ENCODE measurements at regions not wholly inside any gene's neighbourhood (a gene's known extent, or its start where the extent isn't known, plus 50 kb on each side); places are given as distances from the start of the nearest gene placed in this dataset.

DNA sequence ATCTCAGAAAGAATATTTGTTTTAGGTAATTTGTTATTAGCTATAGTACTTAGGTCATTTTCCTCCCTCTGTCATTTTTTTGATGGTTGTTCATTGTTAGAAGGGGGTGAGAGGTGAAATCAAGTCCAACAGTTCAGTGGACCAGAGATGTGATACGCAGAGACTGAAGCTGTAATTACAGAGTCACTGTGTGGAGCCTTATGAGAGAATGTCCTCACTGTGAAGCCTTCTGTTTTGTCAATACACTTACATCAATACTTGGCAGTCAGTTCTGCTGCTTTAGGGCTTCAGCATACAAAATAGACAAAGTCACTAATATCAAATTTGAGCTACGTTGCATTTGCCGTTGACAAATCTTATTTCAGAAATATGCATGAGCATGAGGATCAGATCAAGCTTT, 692.5 kb downstream of the C4orf33 start:
- H3K4me3 ChIP-seq (ENCODE audit: low read depth, low read length), result no peak overlapping the region
- TF ChIP-seq MAX (IDR thresholded peaks at IDR 0.05; ENCODE audit: low read depth, low read length) (no peak), MYC (IDR thresholded peaks at IDR 0.05; ENCODE audit: low read depth, low read length) (no peak), POLR2A (IDR thresholded peaks at IDR 0.05; ENCODE audit: extremely low read depth, insufficient read length) (no peak)
- TF ChIP-seq, protein P1, sequence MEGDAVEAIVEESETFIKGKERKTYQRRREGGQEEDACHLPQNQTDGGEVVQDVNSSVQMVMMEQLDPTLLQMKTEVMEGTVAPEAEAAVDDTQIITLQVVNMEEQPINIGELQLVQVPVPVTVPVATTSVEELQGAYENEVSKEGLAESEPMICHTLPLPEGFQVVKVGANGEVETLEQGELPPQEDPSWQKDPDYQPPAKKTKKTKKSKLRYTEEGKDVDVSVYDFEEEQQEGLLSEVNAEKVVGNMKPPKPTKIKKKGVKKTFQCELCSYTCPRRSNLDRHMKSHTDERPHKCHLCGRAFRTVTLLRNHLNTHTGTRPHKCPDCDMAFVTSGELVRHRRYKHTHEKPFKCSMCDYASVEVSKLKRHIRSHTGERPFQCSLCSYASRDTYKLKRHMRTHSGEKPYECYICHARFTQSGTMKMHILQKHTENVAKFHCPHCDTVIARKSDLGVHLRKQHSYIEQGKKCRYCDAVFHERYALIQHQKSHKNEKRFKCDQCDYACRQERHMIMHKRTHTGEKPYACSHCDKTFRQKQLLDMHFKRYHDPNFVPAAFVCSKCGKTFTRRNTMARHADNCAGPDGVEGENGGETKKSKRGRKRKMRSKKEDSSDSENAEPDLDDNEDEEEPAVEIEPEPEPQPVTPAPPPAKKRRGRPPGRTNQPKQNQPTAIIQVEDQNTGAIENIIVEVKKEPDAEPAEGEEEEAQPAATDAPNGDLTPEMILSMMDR (IDR thresholded peaks at IDR 0.05; ENCODE audit: low read depth, low read length), result no peak
- DNase-seq (ENCODE audit: low read depth), result no peak

DNA sequence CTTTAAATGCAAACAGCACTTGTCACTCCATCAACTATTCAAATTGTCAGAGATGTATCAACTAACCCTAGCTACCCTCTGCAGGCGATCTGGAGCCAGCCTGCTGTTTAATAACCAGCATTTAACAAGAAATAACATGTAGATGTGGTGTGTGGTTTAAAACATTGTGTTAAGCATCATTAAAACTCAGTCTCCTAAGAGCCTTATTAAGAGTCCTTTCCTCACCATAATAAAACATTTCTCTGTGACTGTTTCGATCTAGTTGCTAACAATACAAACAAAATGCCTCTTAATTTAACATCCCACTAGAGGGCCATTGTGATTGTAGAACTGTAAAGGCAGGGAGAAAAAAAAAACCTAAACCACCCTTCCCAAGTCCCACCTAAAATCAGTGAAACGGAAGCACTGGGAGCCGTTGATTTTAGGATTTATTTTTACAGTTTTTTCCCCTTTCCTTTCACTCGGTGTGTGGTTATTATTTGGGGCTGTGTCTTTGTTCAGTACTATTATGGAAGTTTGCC, 708.6 kb downstream of the C4orf33 start:
- DNase-seq (ENCODE audit: low read depth), result no peak
- no peak overlapping the region for H3K4me3 ChIP-seq (ENCODE audit: low read depth, low read length)
- TF ChIP-seq MAX (IDR thresholded peaks at IDR 0.05; ENCODE audit: low read depth, low read length) (no peak), MYC (IDR thresholded peaks at IDR 0.05; ENCODE audit: low read depth, low read length) (no peak), POLR2A (IDR thresholded peaks at IDR 0.05; ENCODE audit: extremely low read depth, insufficient read length) (no peak)
- TF ChIP-seq, protein P1 (IDR thresholded peaks at IDR 0.05; ENCODE audit: low read depth, low read length), result no peak

GRCh38 chr4:129806986-129807385, 711.0 kb downstream of the C4orf33 start:
- no peak for TF ChIP-seq POLR2A (IDR thresholded peaks at IDR 0.05; ENCODE audit: extremely low read depth, insufficient read length)
- TF ChIP-seq MYC (IDR thresholded peaks at IDR 0.05; ENCODE audit: low read depth, low read length), result no peak
- TF ChIP-seq, protein P1 (IDR thresholded peaks at IDR 0.05; ENCODE audit: low read depth, low read length), result no peak
- TF ChIP-seq MAX (IDR thresholded peaks at IDR 0.05; ENCODE audit: low read depth, low read length), result no peak
- H3K4me3 ChIP-seq (ENCODE audit: low read depth, low read length), result no peak overlapping the region
- DNase-seq (ENCODE audit: low read depth), result no peak

GRCh38 chr4:129808242-129808641, 712.3 kb downstream of the C4orf33 start:
- no peak for DNase-seq (ENCODE audit: low read depth)
- TF ChIP-seq MAX (IDR thresholded peaks at IDR 0.05; ENCODE audit: low read depth, low read length), result no peak
- TF ChIP-seq POLR2A (IDR thresholded peaks at IDR 0.05; ENCODE audit: extremely low read depth, insufficient read length), result no peak
- no peak for TF ChIP-seq MYC (IDR thresholded peaks at IDR 0.05; ENCODE audit: low read depth, low read length)
- TF ChIP-seq, protein P1 (IDR thresholded peaks at IDR 0.05; ENCODE audit: low read depth, low read length), result no peak
- H3K4me3 ChIP-seq (ENCODE audit: low read depth, low read length), result no peak overlapping the region

GRCh38 chr4:129821073-129821472, 725.1 kb downstream of the C4orf33 start:
- no peak for TF ChIP-seq POLR2A (IDR thresholded peaks at IDR 0.05; ENCODE audit: extremely low read depth, insufficient read length)
- TF ChIP-seq MAX (IDR thresholded peaks at IDR 0.05; ENCODE audit: low read depth, low read length), result no peak
- TF ChIP-seq MYC (IDR thresholded peaks at IDR 0.05; ENCODE audit: low read depth, low read length), result no peak
- TF ChIP-seq, protein P1 (IDR thresholded peaks at IDR 0.05; ENCODE audit: low read depth, low read length), result no peak
- no peak for DNase-seq (ENCODE audit: low read depth)
- no peak overlapping the region for H3K4me3 ChIP-seq (ENCODE audit: low read depth, low read length)
